Ishikawa (cell line): ENCODE measurements at regions not wholly inside any gene's neighbourhood (a gene's known extent, or its start where the extent isn't known, plus 50 kb on each side); places are given as distances from the start of the nearest gene placed in this dataset.

ENCODE experiments used
- CEBPB ChIP-seq: IDR thresholded peaks from 2 replicates; pipeline ENCODE4 v1.6.1; 2012
- CREB1 ChIP-seq: IDR thresholded peaks from 2 replicates; pipeline ENCODE4 v1.6.1; 2012; ENCODE audit warnings: low read depth
- EP300 ChIP-seq: IDR thresholded peaks from 2 replicates; pipeline ENCODE4 v1.6.1; 2012; ENCODE audit warnings: borderline replicate concordance
- FOXM1 ChIP-seq: IDR thresholded peaks from 2 replicates; pipeline ENCODE4 v1.6.1; 2012; ENCODE audit warnings: low read depth, borderline replicate concordance
- MAX ChIP-seq: IDR thresholded peaks from 2 replicates; pipeline ENCODE4 v1.6.1; 2012
- RAD21 ChIP-seq: IDR thresholded peaks from 2 replicates; pipeline ENCODE4 v1.6.1; 2012; ENCODE audit warnings: low read depth
- USF1 ChIP-seq: IDR thresholded peaks from 2 replicates; pipeline ENCODE4 v1.6.1; 2012
- YY1 ChIP-seq: IDR thresholded peaks from 2 replicates; pipeline ENCODE4 v1.6.1; 2012; ENCODE audit warnings: low read depth

- TF ChIP-seq CEBPB = no peak
- TF ChIP-seq YY1 = no peak
- TF ChIP-seq USF1 = no peak
- no peak for TF ChIP-seq CREB1
- TF ChIP-seq EP300 = no peak
- no peak for TF ChIP-seq MAX
- no peak for TF ChIP-seq RAD21
- no peak for TF ChIP-seq FOXM1
Measured at GRCh38 chr14:89566180-89566579, 149.1 kb upstream of the FOXN3 start.
